ENCODE measurements at regions not wholly inside any gene's neighbourhood (a gene's known extent, or its start where the extent isn't known, plus 50 kb on each side); places are given as distances from the start of the nearest gene placed in this dataset.

DNA sequence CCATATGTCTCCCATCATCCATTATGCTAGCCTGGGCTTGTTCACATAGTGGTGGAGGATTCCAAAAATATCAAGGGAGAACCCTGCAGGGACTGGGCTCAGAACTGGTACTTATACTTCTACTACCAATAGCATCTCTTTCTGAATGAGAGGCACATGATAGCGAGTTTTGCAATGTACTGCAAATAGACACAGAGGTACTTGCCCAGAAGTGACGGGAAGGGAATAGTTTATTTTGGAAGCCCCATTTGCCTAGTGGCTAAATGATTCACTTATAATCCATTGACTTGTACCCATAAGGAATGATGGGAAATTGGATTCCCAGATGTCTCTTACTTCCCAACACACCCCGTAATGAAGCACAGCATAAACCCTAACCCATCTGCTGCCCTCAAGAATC, 124.8 kb upstream of the ERCC4 start:
- TF ChIP-seq SMC3 (IDR thresholded peaks at IDR 0.05; ENCODE audit: low read depth, low read length), result no peak
- TF ChIP-seq CHD1 (IDR thresholded peaks at IDR 0.05; ENCODE audit: low read depth, low read length), result no peak
- TF ChIP-seq, protein P1, sequence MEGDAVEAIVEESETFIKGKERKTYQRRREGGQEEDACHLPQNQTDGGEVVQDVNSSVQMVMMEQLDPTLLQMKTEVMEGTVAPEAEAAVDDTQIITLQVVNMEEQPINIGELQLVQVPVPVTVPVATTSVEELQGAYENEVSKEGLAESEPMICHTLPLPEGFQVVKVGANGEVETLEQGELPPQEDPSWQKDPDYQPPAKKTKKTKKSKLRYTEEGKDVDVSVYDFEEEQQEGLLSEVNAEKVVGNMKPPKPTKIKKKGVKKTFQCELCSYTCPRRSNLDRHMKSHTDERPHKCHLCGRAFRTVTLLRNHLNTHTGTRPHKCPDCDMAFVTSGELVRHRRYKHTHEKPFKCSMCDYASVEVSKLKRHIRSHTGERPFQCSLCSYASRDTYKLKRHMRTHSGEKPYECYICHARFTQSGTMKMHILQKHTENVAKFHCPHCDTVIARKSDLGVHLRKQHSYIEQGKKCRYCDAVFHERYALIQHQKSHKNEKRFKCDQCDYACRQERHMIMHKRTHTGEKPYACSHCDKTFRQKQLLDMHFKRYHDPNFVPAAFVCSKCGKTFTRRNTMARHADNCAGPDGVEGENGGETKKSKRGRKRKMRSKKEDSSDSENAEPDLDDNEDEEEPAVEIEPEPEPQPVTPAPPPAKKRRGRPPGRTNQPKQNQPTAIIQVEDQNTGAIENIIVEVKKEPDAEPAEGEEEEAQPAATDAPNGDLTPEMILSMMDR (conservative IDR thresholded peaks at IDR 0.05; ENCODE audit: low read depth, low read length), result no peak
- TF ChIP-seq MXI1 (IDR thresholded peaks at IDR 0.05; ENCODE audit: borderline replicate concordance, low read depth, low read length), result no peak
- no peak for TF ChIP-seq RCOR1 (IDR thresholded peaks at IDR 0.05; ENCODE audit: insufficient replicate concordance, low read length)
- TF ChIP-seq, protein P2, sequence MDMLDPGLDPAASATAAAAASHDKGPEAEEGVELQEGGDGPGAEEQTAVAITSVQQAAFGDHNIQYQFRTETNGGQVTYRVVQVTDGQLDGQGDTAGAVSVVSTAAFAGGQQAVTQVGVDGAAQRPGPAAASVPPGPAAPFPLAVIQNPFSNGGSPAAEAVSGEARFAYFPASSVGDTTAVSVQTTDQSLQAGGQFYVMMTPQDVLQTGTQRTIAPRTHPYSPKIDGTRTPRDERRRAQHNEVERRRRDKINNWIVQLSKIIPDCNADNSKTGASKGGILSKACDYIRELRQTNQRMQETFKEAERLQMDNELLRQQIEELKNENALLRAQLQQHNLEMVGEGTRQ (IDR thresholded peaks at IDR 0.05; ENCODE audit: low read depth, low read length), result no peak
- no peak for TF ChIP-seq POLR2A (IDR thresholded peaks at IDR 0.05; ENCODE audit: low read depth, low read length)
- TF ChIP-seq NFE2L2 (IDR thresholded peaks at IDR 0.05; ENCODE audit: low read depth, low read length), result no peak
- TF ChIP-seq MAZ (IDR thresholded peaks at IDR 0.05; ENCODE audit: borderline replicate concordance, low read depth, low read length), result no peak

All from IMR-90 (cell line).